H1 (cell line): ENCODE measurements at regions not wholly inside any gene's neighbourhood (a gene's known extent, or its start where the extent isn't known, plus 50 kb on each side); places are given as distances from the start of the nearest gene placed in this dataset.

Experiments used
- CTCF ChIA-PET: fragments of 300-600 bp; sonication (Branson Sonifier 250); formaldehyde crosslinking; loops from one replicate; lab custom pipeline; 2021; ENCODE audit not compliant: partially characterized antibody; lab: Charles Lee
- POLR2A ChIA-PET: fragments of 300-600 bp; sonication (Branson Sonifier 250); formaldehyde crosslinking; loops from one replicate; lab custom pipeline; 2021; ENCODE audit warnings: inconsistent platforms; ENCODE audit not compliant: partially characterized antibody; lab: Charles Lee
- DNase-seq, 2 experiments: peaks; one replicate each; pipeline versions ENCODE4 v3.0.0 to v3.0.0-alpha.2; 2010 to 2022; ENCODE audit warnings: low spot score in 2 of 2, low read depth in 1 of 2, mixed read lengths in 1 of 2
- FAIRE-seq: peaks from 2 replicates; lab custom pipeline; 2011; peaks lifted over from hg19 to GRCh38; lab: Jason Lieb, UNC
- H2AFZ ChIP-seq: 2 replicates; pipeline ENCODE4 v1.8.1; 2012; ENCODE audit warnings: low read length, inconsistent platforms
- H2AK5ac ChIP-seq: 2 replicates; pipeline ENCODE4 v1.6.1; 2013; ENCODE audit warnings: low read depth, low read length
- H2BK120ac ChIP-seq: replicated peaks from 2 replicates; pipeline ENCODE3; 2013; ENCODE audit warnings: low read depth, low read length, inconsistent platforms
- H2BK12ac ChIP-seq: 2 replicates; pipeline ENCODE4 v1.6.1; 2013; ENCODE audit warnings: low read depth, low read length
- H2BK15ac ChIP-seq: 2 replicates; pipeline ENCODE4 v1.6.1; 2013; ENCODE audit warnings: low read length
- H2BK20ac ChIP-seq: 2 replicates; pipeline ENCODE4 v1.6.1; 2013; ENCODE audit warnings: low read length
- H2BK5ac ChIP-seq: 2 replicates; pipeline ENCODE4 v1.6.1; 2013; ENCODE audit warnings: low read depth, low read length
- H3K14ac ChIP-seq: 2 replicates; pipeline ENCODE4 v1.6.1; 2013; ENCODE audit warnings: inconsistent platforms; ENCODE audit not compliant: insufficient read length
- H3K18ac ChIP-seq: 2 replicates; pipeline ENCODE4 v1.6.1; 2013; ENCODE audit warnings: low read length; ENCODE audit errors: extremely low read depth
- H3K23ac ChIP-seq: 2 replicates; pipeline ENCODE4 v1.6.1; 2013; ENCODE audit warnings: inconsistent platforms; ENCODE audit not compliant: insufficient read length
- H3K23me2 ChIP-seq: 2 replicates; pipeline ENCODE4 v1.6.1; 2013; ENCODE audit warnings: low read depth, low read length
- H3K27ac ChIP-seq: 2 replicates; pipeline ENCODE4 v1.6.1; 2011; ENCODE audit warnings: low read depth, low read length, inconsistent platforms
- H3K27me3 ChIP-seq, 4 experiments: replicated peaks in 1 of 4; 1 replicate in 1 of 4; 2 replicates in 3 of 4; pipeline versions ENCODE4 v1.6.1 to v1.8.1; 2011 to 2013; ENCODE audit warnings: low read length in 3 of 4, mild to moderate bottlenecking in 3 of 4, inconsistent platforms in 2 of 4, mixed read lengths in 2 of 4, moderate library complexity in 1 of 4; ENCODE audit not compliant: control insufficient read depth in 3 of 4, insufficient read depth in 3 of 4; ENCODE audit errors: extremely low read depth in 1 of 4
- H3K36me3 ChIP-seq, 4 experiments: 2 replicates each; pipeline versions ENCODE4 v1.6.1 to v1.8.1; 2011 to 2013; ENCODE audit warnings: mild to moderate bottlenecking in 4 of 4, low read length in 3 of 4, moderate library complexity in 2 of 4, control low read depth in 1 of 4, inconsistent platforms in 1 of 4; ENCODE audit not compliant: insufficient read depth in 4 of 4, control insufficient read depth in 2 of 4
- H3K4ac ChIP-seq: replicated peaks from 2 replicates; pipeline ENCODE3; 2013; ENCODE audit warnings: low read length, low read depth, mixed read lengths, inconsistent platforms; ENCODE audit not compliant: insufficient read length
- H3K4me1 ChIP-seq, 4 experiments: replicated peaks in 1 of 4; 1 replicate in 1 of 4; 2 replicates in 3 of 4; pipeline versions ENCODE4 v1.6.1 to v1.8.1; 2011 to 2013; ENCODE audit warnings: low read length in 3 of 4, inconsistent platforms in 2 of 4, mixed read lengths in 1 of 4; ENCODE audit not compliant: insufficient read depth in 4 of 4, control insufficient read depth in 3 of 4
- H3K4me2 ChIP-seq, 2 experiments: 2 replicates each; pipeline versions ENCODE4 v1.6.1 to v1.8.1; 2011 to 2013; ENCODE audit warnings: low read depth in 2 of 2, low read length in 2 of 2, control low read depth in 1 of 2, inconsistent platforms in 1 of 2, mild to moderate bottlenecking in 1 of 2; ENCODE audit not compliant: insufficient read depth in 1 of 2
- H3K4me3 ChIP-seq, 4 experiments: fragments of 200-600, 300-600 bp in 1 of 4; sonication (generic), shearing (Covaris generic), sonication (Bioruptor Twin) in 1 of 4; 2 replicates each; pipeline versions ENCODE4 v1.5.1 to v1.8.1; 2011 to 2016; ENCODE audit warnings: low read length in 4 of 4, low read depth in 3 of 4, control low read depth in 2 of 4, inconsistent platforms in 2 of 4, mild to moderate bottlenecking in 2 of 4, mixed read lengths in 1 of 4, moderate library complexity in 1 of 4; ENCODE audit not compliant: insufficient read depth in 2 of 4; ENCODE audit errors: extremely low read depth in 1 of 4
- H3K56ac ChIP-seq: replicated peaks from 2 replicates; pipeline ENCODE3; 2013; ENCODE audit warnings: low read depth, mild to moderate bottlenecking, mixed read lengths, low read length, inconsistent platforms; ENCODE audit not compliant: insufficient read length
- H3K79me1 ChIP-seq: 2 replicates; pipeline ENCODE4 v1.6.1; 2013; ENCODE audit warnings: low read depth, low read length, control low read depth
- H3K79me2 ChIP-seq, 2 experiments: 2 replicates each; pipeline versions ENCODE4 v1.6.1 to v1.8.1; 2012 to 2013; ENCODE audit warnings: low read length in 2 of 2, mild to moderate bottlenecking in 2 of 2, inconsistent platforms in 1 of 2; ENCODE audit not compliant: insufficient read depth in 2 of 2, control insufficient read depth in 1 of 2
- H3K9ac ChIP-seq, 4 experiments: replicated peaks in 1 of 4; 1 replicate in 1 of 4; 2 replicates in 3 of 4; pipeline versions ENCODE4 v1.6.1 to v1.8.1; 2011 to 2013; ENCODE audit warnings: low read depth in 3 of 4, low read length in 3 of 4, control low read depth in 2 of 4, mild to moderate bottlenecking in 2 of 4, moderate library complexity in 2 of 4, inconsistent platforms in 1 of 4; ENCODE audit errors: extremely low read depth in 1 of 4
- H3K9me3 ChIP-seq, 2 experiments: 2 replicates each; pipeline versions ENCODE4 v1.6.1 to v1.8.1; 2012 to 2013; ENCODE audit warnings: mild to moderate bottlenecking in 2 of 2, moderate library complexity in 2 of 2, control low read depth in 1 of 2, inconsistent platforms in 1 of 2, low read depth in 1 of 2, low read length in 1 of 2, mixed read lengths in 1 of 2; ENCODE audit not compliant: insufficient read depth in 2 of 2
- H4K20me1 ChIP-seq, 2 experiments: replicated peaks in 1 of 2; 2 replicates each; pipeline versions ENCODE3 to v1.8.1; 2011 to 2013; ENCODE audit warnings: inconsistent platforms in 2 of 2, low read length in 2 of 2, mild to moderate bottlenecking in 1 of 2; ENCODE audit not compliant: insufficient read depth in 2 of 2, control insufficient read depth in 1 of 2
- H4K5ac ChIP-seq: 2 replicates; pipeline ENCODE4 v1.6.1; 2013; ENCODE audit warnings: low read length, low read depth, mixed read lengths, inconsistent platforms; ENCODE audit not compliant: insufficient read length
- H4K8ac ChIP-seq: 2 replicates; pipeline ENCODE4 v1.8.0; 2013; ENCODE audit warnings: mild to moderate bottlenecking, moderate library complexity, low read length, inconsistent platforms; ENCODE audit not compliant: insufficient read depth; ENCODE audit errors: extremely low read depth
- H4K91ac ChIP-seq: replicated peaks from 2 replicates; pipeline ENCODE3; 2013; ENCODE audit warnings: low read length, mixed read lengths, inconsistent platforms; ENCODE audit not compliant: insufficient read length
- BCL11A ChIP-seq, 2 experiments: IDR thresholded peaks; one replicate each; pipeline ENCODE4 v1.6.1; 2011; ENCODE audit warnings: low read depth in 2 of 2, low read length in 2 of 2, mild to moderate bottlenecking in 2 of 2
- SIRT6 ChIP-seq: IDR thresholded peaks from one replicate; pipeline ENCODE4 v1.7.1; 2012; ENCODE audit warnings: low read length, inconsistent platforms
- SIX5 ChIP-seq: IDR thresholded peaks from 2 replicates; pipeline ENCODE4 v1.6.1; 2011; ENCODE audit warnings: mild to moderate bottlenecking, low read depth, low read length
- WGBS, 2 experiments: shearing (Covaris generic) in 1 of 2; methylation state at CpG; one replicate each; pipeline versions ENCODE4 v1.1.6 to v1.1.7; 2013 to 2015; ENCODE audit warnings: low lambda C conversion rate in 2 of 2, mixed read lengths in 2 of 2, inconsistent platforms in 1 of 2, low coverage in 1 of 2, missing lambda C conversion rate in 1 of 2; ENCODE audit not compliant: insufficient replicate concordance in 2 of 2, insufficient coverage in 1 of 2, insufficient read length in 1 of 2; ENCODE audit errors: extremely low coverage in 1 of 2, missing lambda C conversion rate in 1 of 2; 5-methylcytosine and 5-hydroxymethylcytosine counted together

DNA sequence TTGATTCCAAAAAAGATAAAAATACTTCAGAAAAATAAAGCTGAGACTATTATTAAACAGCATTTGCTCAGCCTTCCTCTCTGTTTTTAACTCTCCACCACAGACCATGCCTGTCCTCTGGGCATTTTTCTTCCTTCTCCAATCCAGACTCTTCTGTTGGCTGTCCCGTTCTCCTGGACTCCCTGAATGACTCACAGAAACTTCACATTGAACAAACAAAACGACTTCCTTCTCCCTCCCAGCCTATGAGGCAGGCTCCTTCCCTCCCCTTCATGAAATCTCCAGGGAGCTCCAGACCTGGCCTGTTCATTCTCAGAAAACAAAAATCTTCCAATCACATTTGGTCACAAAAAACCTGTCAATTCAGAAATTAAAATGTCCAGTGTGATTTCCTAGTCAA is 421.3 kb downstream of the NPHP4 start:
- Histone ChIP-seq H3K27me3 (no peaks in the 10 kb centered on the region), H4K5ac (no peak overlapping the region), H2BK20ac (no peak overlapping the region), H4K8ac (no peak overlapping the region), H4K91ac (no peak overlapping the region), H3K18ac (no peak overlapping the region), H3K23me2 (no peaks in the 10 kb centered on the region), H3K4ac (no peak overlapping the region), H2BK15ac (no peak overlapping the region), H2AK5ac (no peak overlapping the region), H3K56ac (no peak overlapping the region), H3K4me1 (no peaks in the 10 kb centered on the region), H3K4me3 (no peak overlapping the region), H3K27ac (no peak overlapping the region), H3K9ac (no peak overlapping the region), H2AFZ (no peak overlapping the region), H3K23ac (no peak overlapping the region), H2BK120ac (no peak overlapping the region), H3K14ac (no peak overlapping the region), H3K4me2 (no peak overlapping the region), H3K79me1 (no peaks in the 10 kb centered on the region), H3K36me3 (no peaks in the 10 kb centered on the region), H2BK5ac (no peak overlapping the region), H3K79me2 (no peaks in the 10 kb centered on the region), H3K9me3 (peaks cover 5 to 6% of the 10 kb centered on the region in 2 experiments; a peak in 2 of 4 replicates), H4K20me1 (no peaks in the 10 kb centered on the region), H2BK12ac (no peak overlapping the region)
- 69% methylated on average over 2 of the region's 2 CpGs; no CpG with 5 or more reads in 1 of the 2 experiments for WGBS, 2 experiments
- no peak for TF ChIP-seq SIRT6
- TF ChIP-seq SIX5, result no peak
- TF ChIP-seq BCL11A (IDR thresholded peaks at IDR 0.05; ENCODE audit: low read depth in 2 of 2, low read length in 2 of 2), result no peak
- DNase-seq (no peak), FAIRE-seq (no peak)
- POLR2A ChIA-PET, result no interaction called here
- CTCF ChIA-PET, result no interaction called here
